ENCODE measurements at regions not wholly inside any gene's neighbourhood (a gene's known extent, or its start where the extent isn't known, plus 50 kb on each side); places are given as distances from the start of the nearest gene placed in this dataset.

- TF ChIP-seq CTCF (conservative IDR thresholded peaks at IDR 0.05; ENCODE audit: low read depth in 2 of 2) (no peak), CREB1 (CRISPR knock-in tag; IDR thresholded peaks at IDR 0.05; ENCODE audit: low read depth) (no peak), POLR2AphosphoS5 (IDR thresholded peaks at IDR 0.05; ENCODE audit: low read depth) (no peak), JUNB (IDR thresholded peaks at IDR 0.05; ENCODE audit: unreplicated experiment) (no peak), EZH2 (IDR thresholded peaks at IDR 0.05; ENCODE audit: low read depth, unreplicated experiment) (no peak), ZNF114 (CRISPR knock-in tag; IDR thresholded peaks at IDR 0.05) (no peak), REST (IDR thresholded peaks at IDR 0.05; ENCODE audit: unreplicated experiment) (no peak), ETS1 (IDR thresholded peaks at IDR 0.05) (no peak), ZNF462 (CRISPR knock-in tag; IDR thresholded peaks at IDR 0.05) (no peak), EZH2phosphoT487 (IDR thresholded peaks at IDR 0.05; ENCODE audit: unreplicated experiment) (no peak), STAT1 (IDR thresholded peaks at IDR 0.05; ENCODE audit: unreplicated experiment) (no peak), ZNF331 (CRISPR knock-in tag; IDR thresholded peaks at IDR 0.05; ENCODE audit: low read depth) (no peak), NANOG (IDR thresholded peaks at IDR 0.05; ENCODE audit: borderline replicate concordance) (no peak)
These were observed 878.1 kb downstream of the BRD1 start for GRCh38 chr22:48949375-48950149.

Measured in GM23338 (cell line).